HG02973 (cell line): ENCODE measurements at regions not wholly inside any gene's neighbourhood (a gene's known extent, or its start where the extent isn't known, plus 50 kb on each side); places are given as distances from the start of the nearest gene placed in this dataset.

Source experiments
- ATAC-seq: cut with Tn5 transposase; IDR thresholded peaks from one replicate; pipeline ENCODE4 v1.9.1; 2021; ENCODE audit warnings: moderate library complexity; ENCODE audit not compliant: unreplicated experiment

- ATAC-seq = no peak
These were observed 383.2 kb upstream of the KCNMB2 start for GRCh38 chr3:178152988-178153387.

- ATAC-seq = no peak
These were observed 380.7 kb upstream of the KCNMB2 start for GRCh38 chr3:178155521-178155920.

- no peak for ATAC-seq
These were observed 379.9 kb upstream of the KCNMB2 start for GRCh38 chr3:178156301-178156700.

GRCh38 chr3:178159691-178160220, 376.5 kb upstream of the KCNMB2 start:
- ATAC-seq = no peak

- no peak for ATAC-seq
These were observed 366.8 kb upstream of the KCNMB2 start for GRCh38 chr3:178169421-178169820.

- ATAC-seq = no peak
These were observed 365.3 kb upstream of the KCNMB2 start for GRCh38 chr3:178170698-178171535.

GRCh38 chr3:178172121-178172520, 364.1 kb upstream of the KCNMB2 start:
- ATAC-seq = no peak

GRCh38 chr3:178174201-178174915, 361.9 kb upstream of the KCNMB2 start:
- no peak for ATAC-seq

GRCh38 chr3:178181088-178181487, 355.1 kb upstream of the KCNMB2 start:
- no peak for ATAC-seq

GRCh38 chr3:178181784-178182183, 354.5 kb upstream of the KCNMB2 start:
- no peak for ATAC-seq

- no peak for ATAC-seq
These were observed 353.9 kb upstream of the KCNMB2 start for GRCh38 chr3:178182337-178182779.

- ATAC-seq = no peak
These were observed 351.4 kb upstream of the KCNMB2 start for GRCh38 chr3:178184833-178185232.

- no peak for ATAC-seq
These were observed 349.6 kb upstream of the KCNMB2 start for GRCh38 chr3:178186666-178187065.

- no peak for ATAC-seq
These were observed 346.4 kb upstream of the KCNMB2 start for GRCh38 chr3:178189854-178190253.

GRCh38 chr3:178193846-178194245, 342.4 kb upstream of the KCNMB2 start:
- no peak for ATAC-seq

GRCh38 chr3:178194539-178194938, 341.7 kb upstream of the KCNMB2 start:
- no peak for ATAC-seq

GRCh38 chr3:178195824-178196223, 340.4 kb upstream of the KCNMB2 start:
- peak; percentile 88 for ATAC-seq

GRCh38 chr3:178198329-178198728, 337.9 kb upstream of the KCNMB2 start:
- ATAC-seq = no peak

GRCh38 chr3:178200316-178200715, 335.9 kb upstream of the KCNMB2 start:
- ATAC-seq = no peak

- no peak for ATAC-seq
These were observed 334.5 kb upstream of the KCNMB2 start for GRCh38 chr3:178201714-178202113.

- ATAC-seq = no peak
These were observed 334.0 kb upstream of the KCNMB2 start for GRCh38 chr3:178202194-178202593.

GRCh38 chr3:178203165-178203564, 333.1 kb upstream of the KCNMB2 start:
- no peak for ATAC-seq
